MCF 10A (cell line): ENCODE measurements at regions not wholly inside any gene's neighbourhood (a gene's known extent, or its start where the extent isn't known, plus 50 kb on each side); places are given as distances from the start of the nearest gene placed in this dataset.

Source experiments
- BruUV-seq: library from RNA; stranded (reverse); fragments of 400-500 nt; replicated peaks from 2 replicates; lab custom pipeline; 2021; lab: Mats Ljungman, UMichigan
- CTCF ChIA-PET: fragments of 300-600 bp; sonication (Branson Sonifier 250); formaldehyde crosslinking; extraction: SDS; loops from one replicate; lab custom pipeline; 2021; ENCODE audit warnings: antibody characterized with exemption, inconsistent platforms; lab: Yijun Ruan, JAX
- POLR2A ChIA-PET: fragments of 300-600, 350-650 bp; sonication (Branson Sonifier 250); formaldehyde crosslinking; extraction: SDS; loops from one replicate; lab custom pipeline; 2020; ENCODE audit warnings: antibody characterized with exemption, inconsistent platforms; lab: Yijun Ruan, JAX
- DNase-seq: peaks from one replicate; pipeline ENCODE4 v3.0.0-alpha.2; 2018; ENCODE audit not compliant: unreplicated experiment
- H3K27ac Mint-ChIP-seq: one replicate; pipeline ENCODE4 v1.8.0; 2022; ENCODE audit warnings: mild to moderate bottlenecking, low read depth, mixed read lengths; ENCODE audit not compliant: unreplicated experiment
- H3K27me3 Mint-ChIP-seq: one replicate; pipeline ENCODE4 v1.8.0; 2022; ENCODE audit warnings: mixed read lengths; ENCODE audit not compliant: insufficient read depth, unreplicated experiment
- H3K36me3 Mint-ChIP-seq: one replicate; pipeline ENCODE4 v1.8.0; 2022; ENCODE audit warnings: mild to moderate bottlenecking, moderate library complexity, mixed read lengths; ENCODE audit not compliant: insufficient read depth, unreplicated experiment
- H3K4me1 Mint-ChIP-seq: one replicate; pipeline ENCODE4 v1.8.0; 2022; ENCODE audit warnings: mixed read lengths; ENCODE audit not compliant: insufficient read depth, unreplicated experiment
- H3K4me3 Mint-ChIP-seq: one replicate; pipeline ENCODE4 v1.8.0; 2022; ENCODE audit warnings: mild to moderate bottlenecking, moderate library complexity, mixed read lengths; ENCODE audit not compliant: unreplicated experiment
- H3K9me3 Mint-ChIP-seq: one replicate; pipeline ENCODE4 v1.8.0; 2022; ENCODE audit warnings: mixed read lengths; ENCODE audit not compliant: unreplicated experiment
- intact Hi-C: fragments of 100-400 bp; cut with micrococcal nuclease; formaldehyde crosslinking; loops from 2 replicates; pipeline ENCODE4 v1.14.1; 2022
- TF ChIP-seq, protein P1 (sequence below): fragments of 200-600 bp; IDR thresholded peaks from one replicate; pipeline ENCODE4 v1.8.0; 2022; ENCODE audit warnings: antibody characterized with exemption, mild to moderate bottlenecking; ENCODE audit not compliant: unreplicated experiment

DNA sequence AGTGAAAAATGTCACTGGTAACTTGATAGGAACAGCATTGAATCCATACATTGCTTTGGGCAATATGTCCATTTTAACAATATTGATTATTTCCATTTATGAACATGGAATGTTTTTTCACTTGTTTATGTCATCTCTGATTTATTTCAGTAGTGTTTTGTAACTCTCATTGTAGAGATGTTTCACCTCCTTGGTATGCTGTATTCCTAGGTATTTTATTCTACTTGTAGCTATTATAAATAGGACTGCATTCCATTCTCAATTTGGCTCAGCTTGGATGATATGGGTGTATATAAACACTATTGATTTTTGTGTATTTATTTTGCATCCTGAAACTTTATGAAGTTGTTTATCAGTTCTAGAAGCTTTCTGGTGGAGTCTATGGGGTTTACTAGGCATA lies 730.3 kb downstream of the DOK5 start:
- Mint-ChIP-seq H3K4me1 (no peaks in the 10 kb centered on the region), H3K27me3 (no peaks in the 10 kb centered on the region), H3K36me3 (no peaks in the 10 kb centered on the region), H3K9me3 (peaks cover 16% of the 10 kb centered on the region), H3K4me3 (no peak overlapping the region), H3K27ac (no peak overlapping the region)
- no TSS peak for BruUV-seq
- ChIA-PET POLR2A (no interaction called here), CTCF (no interaction called here)
- TF ChIP-seq, protein P1, sequence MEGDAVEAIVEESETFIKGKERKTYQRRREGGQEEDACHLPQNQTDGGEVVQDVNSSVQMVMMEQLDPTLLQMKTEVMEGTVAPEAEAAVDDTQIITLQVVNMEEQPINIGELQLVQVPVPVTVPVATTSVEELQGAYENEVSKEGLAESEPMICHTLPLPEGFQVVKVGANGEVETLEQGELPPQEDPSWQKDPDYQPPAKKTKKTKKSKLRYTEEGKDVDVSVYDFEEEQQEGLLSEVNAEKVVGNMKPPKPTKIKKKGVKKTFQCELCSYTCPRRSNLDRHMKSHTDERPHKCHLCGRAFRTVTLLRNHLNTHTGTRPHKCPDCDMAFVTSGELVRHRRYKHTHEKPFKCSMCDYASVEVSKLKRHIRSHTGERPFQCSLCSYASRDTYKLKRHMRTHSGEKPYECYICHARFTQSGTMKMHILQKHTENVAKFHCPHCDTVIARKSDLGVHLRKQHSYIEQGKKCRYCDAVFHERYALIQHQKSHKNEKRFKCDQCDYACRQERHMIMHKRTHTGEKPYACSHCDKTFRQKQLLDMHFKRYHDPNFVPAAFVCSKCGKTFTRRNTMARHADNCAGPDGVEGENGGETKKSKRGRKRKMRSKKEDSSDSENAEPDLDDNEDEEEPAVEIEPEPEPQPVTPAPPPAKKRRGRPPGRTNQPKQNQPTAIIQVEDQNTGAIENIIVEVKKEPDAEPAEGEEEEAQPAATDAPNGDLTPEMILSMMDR = no peak
- intact Hi-C loops = no loop called here
- DNase-seq = no peak

DNA sequence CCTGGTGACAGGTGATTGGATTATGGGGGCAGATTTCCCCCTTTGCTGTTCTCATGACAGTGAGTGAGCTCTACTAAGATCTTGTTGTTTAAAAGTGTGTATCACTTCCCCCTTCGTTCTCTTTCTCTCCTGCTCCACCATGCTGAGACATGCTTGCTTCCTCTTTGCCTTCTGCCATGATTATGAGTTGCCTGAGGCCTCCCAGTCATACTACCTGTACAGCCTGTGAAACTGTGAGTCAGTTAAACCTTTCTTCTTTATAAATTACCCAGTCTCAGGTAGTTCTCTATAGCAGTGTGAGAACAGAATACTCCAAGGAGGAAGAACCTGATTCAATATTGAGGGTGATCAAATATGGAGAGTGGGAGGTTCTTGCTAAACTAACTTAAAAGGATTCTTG lies 724.9 kb downstream of the DOK5 start:
- peaks cover 16% of the 10 kb centered on the region for H3K9me3 Mint-ChIP-seq
- ChIA-PET POLR2A (no interaction called here), CTCF (interaction anchor here (0.6 kb wide), 1 partner anchor 216 kb away, joined by 3 read pairs; no protein-coding TSS in a partner anchor)
- TF ChIP-seq, protein P1 = no peak
- H3K4me3 Mint-ChIP-seq = no peak overlapping the region
- no peaks in the 10 kb centered on the region for H3K36me3 Mint-ChIP-seq
- no peaks in the 10 kb centered on the region for H3K4me1 Mint-ChIP-seq
- no peaks in the 10 kb centered on the region for H3K27me3 Mint-ChIP-seq
- BruUV-seq = no TSS peak
- no peak overlapping the region for H3K27ac Mint-ChIP-seq
- no peak for DNase-seq
- intact Hi-C loops = no loop called here

DNA sequence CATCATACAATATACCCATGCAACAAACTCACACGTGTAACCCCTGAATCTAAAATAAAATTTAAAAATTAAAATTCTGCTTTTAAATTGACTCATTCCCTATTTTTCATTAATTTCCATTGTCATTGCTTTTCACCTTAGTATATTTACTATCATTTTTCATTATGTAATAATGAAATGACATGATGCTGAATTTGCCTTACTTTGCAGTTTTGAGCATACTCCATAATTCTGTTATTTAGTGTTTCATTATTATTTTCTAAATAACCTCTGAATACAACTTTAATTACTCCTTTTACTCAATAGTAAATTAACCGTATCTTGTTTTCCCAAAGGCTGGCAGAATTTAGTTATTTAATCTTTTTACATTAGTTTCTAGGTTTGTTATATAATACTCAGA lies 719.6 kb downstream of the DOK5 start:
- Mint-ChIP-seq H3K4me1 (no peaks in the 10 kb centered on the region), H3K36me3 (no peaks in the 10 kb centered on the region), H3K27ac (no peak overlapping the region), H3K9me3 (peaks cover 15% of the 10 kb centered on the region), H3K27me3 (no peaks in the 10 kb centered on the region), H3K4me3 (no peak overlapping the region)
- intact Hi-C loops = no loop called here
- CTCF ChIA-PET = interaction anchor here (0.5 kb wide), 1 partner anchor 514 kb away, joined by 3 read pairs; no protein-coding TSS in a partner anchor
- TF ChIP-seq, protein P1 = no peak
- no TSS peak for BruUV-seq
- POLR2A ChIA-PET = no interaction called here
- no peak for DNase-seq

DNA sequence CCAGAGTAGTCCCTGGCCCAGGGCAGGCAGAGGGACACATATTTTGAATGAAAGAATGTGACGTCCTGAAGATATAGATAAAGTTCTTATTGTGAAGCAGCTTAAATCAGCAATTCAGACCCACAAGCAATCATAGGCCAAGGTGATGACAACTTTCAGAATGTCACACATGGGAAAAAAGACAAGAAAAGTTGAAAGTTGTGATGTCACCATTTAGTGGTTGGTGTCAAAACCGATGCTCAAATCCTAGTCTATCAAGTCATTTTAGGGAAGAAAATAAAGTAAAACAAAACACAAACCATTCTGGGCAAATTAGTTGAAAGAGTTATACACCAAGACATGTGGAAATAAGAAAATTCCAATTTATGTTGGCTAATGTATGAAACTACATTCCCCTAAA lies 710.8 kb downstream of the DOK5 start:
- H3K36me3 Mint-ChIP-seq = no peaks in the 10 kb centered on the region
- TF ChIP-seq, protein P1 = no peak
- H3K4me1 Mint-ChIP-seq = no peaks in the 10 kb centered on the region
- DNase-seq = no peak
- H3K27me3 Mint-ChIP-seq = no peaks in the 10 kb centered on the region
- H3K4me3 Mint-ChIP-seq = no peak overlapping the region
- peaks cover 29% of the 10 kb centered on the region for H3K9me3 Mint-ChIP-seq
- no TSS peak for BruUV-seq
- H3K27ac Mint-ChIP-seq = no peak overlapping the region
- ChIA-PET CTCF (no interaction called here), POLR2A (no interaction called here)
- intact Hi-C loops = no loop called here
